ENCODE measurements at regions not wholly inside any gene's neighbourhood (a gene's known extent, or its start where the extent isn't known, plus 50 kb on each side); places are given as distances from the start of the nearest gene placed in this dataset.
"Not testable (repeated sequence)": the region's sequence is repeated elsewhere in the genome, so short reads cannot be mapped to it uniquely, and the experiment has no call there.

DNA sequence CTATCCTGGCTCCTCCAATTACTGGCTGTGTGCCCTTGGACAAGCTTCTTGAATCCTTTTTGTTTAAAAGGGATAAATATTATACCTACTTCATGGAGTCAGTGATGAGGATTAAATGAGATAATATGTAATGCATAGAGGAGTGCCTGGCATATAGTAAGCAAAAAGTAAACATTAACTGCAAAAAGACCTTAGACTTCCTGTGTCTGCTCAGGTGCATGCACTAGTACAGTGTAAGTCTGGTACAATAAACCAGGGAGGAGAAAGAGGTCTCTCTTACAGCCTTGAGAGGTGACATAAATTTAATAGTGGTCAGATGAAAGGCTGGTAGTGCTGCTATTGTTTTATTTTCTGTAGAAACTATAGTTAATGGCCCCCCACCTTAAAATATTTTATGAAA, 305.2 kb upstream of the MIS18BP1 start:
- no peak for DNase-seq

DNA sequence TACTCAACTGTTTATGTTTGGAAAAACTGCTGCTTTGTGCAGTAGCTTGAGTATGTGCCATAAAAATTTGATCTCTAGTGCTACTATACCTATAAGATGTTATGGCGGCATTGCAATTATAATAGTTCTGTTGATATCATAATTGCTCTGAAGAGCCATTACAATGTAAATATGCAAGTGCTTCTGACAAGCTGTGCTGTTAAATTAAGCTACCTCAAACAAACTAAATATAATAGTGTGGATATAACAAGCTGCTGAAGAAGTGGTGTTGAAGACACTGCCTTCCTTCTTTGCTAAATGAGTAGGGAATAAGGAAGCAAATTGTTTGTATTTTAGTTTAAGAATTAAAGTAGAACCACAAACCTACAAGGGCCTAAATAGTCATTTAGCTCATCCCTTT, 301.0 kb upstream of the MIS18BP1 start:
- DNase-seq: no peak

DNA sequence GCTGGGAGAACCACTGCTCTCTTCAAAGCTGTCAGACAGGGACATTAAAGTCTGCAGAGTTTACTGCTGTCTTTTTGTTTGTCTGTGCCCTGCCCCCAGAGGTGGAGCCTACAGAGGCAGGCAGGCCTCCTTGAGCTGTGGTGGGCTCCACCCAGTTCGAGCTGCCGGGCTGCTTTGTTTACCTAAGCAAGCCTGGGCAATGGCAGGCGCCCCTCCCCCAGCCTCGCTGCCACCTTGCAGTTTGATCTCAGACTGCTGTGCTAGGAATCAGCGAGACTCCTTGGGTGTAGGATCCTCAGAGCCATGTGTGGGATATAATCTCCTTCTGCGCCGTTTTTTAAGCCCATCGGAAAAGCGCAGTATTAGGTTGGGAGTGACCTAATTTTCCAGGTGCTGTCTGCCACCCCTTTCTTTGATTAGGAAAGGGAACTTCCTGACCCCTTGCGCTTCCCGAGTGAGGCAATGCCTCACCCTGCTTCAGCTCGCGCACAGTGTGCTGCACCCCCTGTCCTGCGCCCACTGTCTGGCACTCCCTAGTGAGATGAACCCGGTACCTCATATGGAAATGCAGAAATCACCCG, 298.3 kb upstream of the MIS18BP1 start:
- not testable (repeated sequence) for DNase-seq

DNA sequence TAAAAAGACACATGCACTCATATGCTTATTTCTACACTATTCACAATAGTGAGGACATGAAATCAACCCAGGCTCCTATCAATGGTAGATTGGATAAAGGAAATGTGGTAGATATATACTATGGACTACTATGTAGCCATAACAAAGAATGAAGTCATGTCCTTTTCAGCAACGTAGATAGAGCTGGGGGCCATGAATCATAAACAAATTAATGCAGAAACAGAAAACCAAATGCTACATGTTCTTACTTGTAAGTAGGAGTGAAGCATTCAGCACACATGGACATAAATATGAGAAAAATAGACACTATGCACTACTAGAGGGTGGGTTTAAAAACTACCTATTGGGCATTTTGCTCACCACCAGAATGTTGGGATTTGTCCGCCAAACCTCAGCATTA, 278.0 kb upstream of the MIS18BP1 start:
- DNase-seq: no peak

DNA sequence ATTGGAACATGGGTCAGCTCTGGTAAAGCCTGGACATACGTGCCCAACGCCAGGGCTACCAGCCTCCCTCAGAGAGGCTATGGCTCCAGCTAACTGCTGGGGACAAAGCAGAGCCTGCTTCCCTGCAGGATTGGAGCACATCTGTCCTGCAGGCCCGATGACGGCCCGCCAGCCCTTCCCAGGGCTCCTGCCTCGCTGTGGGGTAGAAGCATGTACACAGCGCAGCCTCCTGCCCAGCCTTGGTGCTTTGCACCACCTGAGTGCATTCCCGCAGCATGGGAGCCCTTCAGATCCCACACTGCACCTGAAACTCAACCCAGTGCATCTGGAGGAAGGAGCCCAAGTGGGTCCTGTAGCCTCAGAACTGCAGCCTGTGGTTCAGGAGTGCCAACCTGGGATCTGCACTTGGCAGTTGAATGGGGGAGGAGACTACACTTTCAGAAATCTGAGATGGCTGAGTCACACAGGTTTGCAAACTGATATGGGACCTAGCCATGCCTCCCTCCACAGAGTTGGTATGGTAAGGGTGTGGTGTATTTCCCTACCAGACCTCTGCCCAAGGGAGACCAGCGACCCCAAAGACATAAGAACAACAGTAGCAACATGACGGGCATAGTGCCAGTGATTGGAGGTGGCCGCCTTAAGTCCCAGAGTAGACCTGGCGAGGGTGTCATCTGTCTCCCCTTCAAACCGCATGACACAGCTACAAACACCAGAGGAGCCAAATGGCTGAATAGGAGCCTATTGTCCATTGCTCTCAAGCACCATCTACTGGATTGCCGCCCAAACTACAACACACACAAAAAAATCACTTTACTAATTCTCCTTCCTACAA, 273.9 kb upstream of the MIS18BP1 start:
- DNase-seq: no peak

DNA sequence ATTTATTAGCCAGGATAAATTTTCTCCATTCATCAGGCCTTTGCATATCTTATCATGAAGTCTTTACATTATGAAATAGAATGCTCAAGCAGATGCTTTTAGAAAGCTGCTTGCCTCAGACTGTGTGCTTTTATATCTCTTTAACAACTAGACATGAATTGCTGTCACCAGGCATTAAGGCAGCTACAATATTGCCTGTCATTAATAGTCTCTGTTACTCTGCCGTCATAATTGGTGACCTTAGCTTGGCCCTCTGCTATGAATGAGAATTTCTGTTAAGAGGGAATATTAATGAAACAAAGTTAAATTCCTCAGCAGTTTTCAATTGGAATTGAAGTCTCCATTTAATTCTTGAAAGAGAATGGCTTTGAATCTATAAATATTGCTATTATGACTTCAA, 266.8 kb upstream of the MIS18BP1 start:
- no peak for DNase-seq

DNA sequence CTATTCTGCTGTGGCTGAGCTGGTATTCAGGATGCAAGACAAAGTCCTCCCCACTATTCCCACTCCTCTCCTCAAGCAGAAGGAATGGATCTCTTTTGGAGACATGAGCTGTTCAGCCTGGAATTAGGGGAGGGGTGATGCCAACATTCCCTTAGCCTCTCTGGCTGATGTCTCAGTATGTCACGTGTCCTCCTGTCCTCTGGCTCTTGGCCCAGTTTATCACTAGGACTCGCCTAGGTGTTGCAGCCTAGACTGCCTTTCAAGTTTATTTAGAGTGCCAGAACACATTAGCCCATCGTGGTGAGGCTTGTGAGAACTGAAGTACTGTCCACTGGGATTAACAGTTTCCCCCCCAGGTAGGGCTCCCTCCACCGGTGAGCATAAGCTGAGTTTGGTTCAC, 239.9 kb upstream of the MIS18BP1 start:
- DNase-seq: no peak

DNA sequence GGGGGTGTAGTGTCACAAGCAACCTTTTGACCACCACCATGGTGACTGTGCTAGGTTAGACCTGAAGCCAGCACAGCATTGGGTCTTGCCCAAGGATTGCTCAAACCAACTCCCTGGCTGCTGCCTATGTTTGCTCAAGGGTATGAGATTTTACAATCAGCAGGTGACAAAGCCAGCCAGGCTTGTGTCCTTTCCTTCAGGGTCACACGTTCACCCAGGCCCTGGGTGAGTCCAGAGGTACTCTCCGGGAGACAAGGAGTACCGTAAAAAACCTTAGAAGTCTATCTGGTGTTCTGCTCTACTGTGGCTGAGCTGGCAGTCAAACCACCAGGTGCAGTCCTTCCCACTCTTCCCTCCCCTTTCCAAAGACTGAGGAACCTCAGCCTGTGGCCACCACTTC, 238.9 kb upstream of the MIS18BP1 start:
- no peak for DNase-seq

DNA sequence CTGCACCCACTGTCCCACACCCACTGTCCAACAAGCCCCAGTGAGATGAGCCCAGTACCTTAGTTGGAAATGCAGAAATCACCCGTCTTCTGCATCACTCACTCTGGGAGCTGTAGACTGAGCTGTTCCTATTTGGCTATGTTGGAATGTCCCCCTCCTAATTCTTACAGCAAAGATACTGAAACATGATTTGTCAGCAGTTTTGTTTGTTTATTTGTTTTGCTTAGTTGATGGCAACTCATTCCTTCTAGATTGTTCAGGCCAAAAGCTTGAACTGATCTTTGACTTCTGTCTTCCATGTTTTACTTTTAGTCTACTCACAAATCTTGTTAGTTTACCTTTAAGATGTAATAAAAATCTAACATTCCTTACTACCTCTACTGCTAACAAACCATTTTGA, 233.6 kb upstream of the MIS18BP1 start:
- DNase-seq: no peak

DNA sequence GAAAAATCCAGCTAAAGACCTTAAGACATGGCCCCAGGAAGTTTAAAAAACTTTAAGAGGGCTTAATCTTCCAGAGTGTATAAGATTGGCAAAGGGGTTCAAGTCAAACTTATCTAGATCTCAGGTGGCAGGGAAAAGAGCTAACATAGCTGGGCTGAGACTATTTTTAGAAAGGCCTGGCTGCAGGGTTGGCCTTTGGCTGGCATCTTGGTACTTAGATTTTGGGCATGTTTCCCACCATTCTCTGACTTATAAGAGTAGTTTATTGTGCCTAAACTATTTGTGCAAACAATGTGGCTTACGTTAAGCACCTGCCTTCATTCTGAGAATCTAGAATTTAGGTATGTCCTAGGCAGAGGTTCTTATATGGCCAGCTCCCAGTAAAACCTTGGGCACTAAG, 214.0 kb upstream of the MIS18BP1 start:
- no peak for DNase-seq

DNA sequence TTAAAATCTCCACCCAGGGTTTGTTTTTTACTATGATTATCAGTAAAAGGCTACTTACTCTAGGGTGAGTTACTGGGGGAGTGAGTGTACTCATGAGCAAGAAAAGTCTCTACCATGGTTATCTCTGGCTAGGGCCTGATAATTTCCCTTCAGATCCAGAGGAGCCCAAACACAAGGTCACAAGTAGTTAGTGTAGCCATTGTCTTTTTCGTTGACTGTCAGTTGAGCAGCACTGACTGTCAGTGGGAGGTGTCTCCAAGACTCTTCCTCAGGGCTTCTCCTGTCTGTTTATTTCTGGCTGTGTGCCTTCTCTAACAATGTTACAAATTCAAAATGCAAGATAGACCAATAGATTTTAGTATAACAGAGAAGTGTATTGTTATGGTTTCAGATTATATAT, 181.2 kb upstream of the MIS18BP1 start:
- no peak for DNase-seq

DNA sequence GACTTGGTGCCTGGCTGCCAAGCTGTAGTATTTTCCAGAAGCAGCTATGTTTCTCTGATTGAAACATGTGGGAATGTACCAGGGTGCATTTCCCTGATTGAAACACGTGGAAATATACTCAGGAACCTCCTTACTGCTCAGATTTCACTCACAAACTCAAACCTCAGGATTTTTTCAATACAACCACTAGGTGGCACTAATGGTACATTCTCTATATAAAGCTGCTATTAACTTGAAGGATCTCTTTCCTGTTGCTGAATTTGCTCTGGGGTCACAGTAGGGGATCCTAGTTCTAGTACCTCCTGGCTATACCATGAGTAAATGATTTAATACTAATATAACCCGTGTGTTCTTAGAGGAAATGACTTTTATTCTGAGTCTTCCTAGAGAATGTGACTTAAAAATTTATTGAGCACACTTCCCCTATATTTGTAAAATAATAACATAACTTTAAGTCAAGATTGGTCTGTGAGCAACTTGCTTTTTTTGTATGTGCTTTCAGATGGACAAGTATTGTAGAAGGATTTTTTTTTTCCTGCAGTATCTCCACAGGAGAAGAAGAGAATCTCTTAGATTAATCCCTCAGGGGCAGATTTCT, 173.8 kb upstream of the MIS18BP1 start:
- no peak for DNase-seq

DNA sequence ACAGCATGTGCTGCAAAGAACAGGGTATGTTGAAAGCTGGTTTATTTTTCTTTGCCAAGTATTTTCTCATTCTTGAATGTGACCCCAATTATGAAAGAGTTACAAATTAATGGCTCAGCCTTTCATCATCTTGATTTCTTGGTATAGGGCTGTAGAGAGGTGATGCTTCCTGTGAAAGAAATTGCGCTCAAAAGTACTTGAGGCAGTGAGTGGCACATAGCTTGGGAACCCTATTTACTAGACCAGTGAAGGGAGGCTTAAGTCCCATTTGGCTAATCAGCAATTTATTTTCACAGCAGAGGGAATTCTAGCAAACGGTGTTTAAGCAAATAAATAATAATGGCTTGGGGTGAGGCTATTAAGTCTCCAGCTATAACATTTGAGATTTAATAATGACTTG, 153.9 kb upstream of the MIS18BP1 start:
- DNase-seq: no peak

DNA sequence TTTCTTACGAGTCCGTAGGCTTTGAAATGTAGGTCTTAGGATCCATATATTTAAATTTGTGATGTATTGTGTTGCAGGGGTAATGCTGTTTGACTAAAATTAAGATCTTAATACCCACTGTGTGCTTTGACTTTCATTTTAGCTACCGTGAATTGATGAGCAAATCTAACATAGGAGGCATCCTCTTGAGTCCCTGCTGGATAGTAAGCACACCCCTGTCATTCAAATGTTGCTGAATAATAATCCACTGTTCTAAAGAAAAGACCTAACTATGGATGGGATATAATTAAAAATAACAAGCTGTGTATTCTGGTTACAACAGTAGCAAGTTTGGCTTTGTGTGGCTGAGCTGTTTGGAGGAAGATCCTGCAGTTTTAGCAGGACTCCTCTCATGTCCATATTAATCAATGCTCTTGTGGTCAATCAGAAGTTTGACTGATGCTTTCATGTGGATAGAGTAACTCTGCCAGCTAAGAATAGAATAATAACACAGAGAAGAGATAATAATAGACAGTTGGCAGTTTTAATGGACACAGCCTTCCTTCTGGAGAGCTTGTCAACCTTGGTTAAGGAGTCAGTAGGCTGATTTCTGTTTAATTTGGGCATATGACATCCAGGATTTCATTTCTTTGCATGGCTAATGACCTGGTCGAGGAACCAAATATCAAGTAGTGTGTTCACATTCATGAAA, 148.1 kb upstream of the MIS18BP1 start:
- DNase-seq: no peak

DNA sequence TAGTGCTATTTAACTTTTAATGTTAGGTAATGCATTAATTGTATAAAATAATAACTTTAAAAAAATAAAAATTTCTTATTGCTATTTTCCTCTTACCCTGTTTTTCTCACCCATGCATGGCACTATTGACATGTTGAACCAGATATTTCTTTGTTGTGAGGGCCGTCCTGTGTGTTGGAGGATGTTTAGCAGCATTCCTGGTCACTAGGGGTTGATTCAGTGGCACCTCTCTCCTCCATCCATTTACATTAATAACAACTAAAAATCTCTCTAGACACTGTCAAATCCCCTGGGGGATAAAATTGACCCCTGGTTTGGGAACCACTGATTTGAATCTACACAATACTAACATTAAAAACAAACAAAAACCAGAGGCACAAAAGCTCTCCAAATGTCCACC, 147.5 kb upstream of the MIS18BP1 start:
- DNase-seq: no peak

DNA sequence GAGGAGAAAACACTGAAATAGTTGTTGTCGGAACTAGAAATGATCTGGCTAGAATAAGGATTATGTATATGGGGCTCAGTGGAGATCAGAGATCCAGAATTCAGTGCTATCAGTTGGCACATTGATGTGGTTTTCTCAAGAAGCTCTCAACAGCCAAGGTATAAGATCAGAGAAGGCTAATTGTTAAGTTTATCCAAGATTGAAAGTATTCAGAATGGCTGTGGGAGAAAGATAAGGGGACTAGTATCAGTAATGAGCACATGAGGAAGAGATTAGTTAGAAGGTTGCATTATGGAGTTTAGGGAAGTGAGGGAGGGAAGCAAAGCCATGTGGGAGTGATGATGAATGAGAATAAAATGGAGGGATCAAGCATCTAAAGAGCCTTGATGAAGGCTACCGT, 128.1 kb upstream of the MIS18BP1 start:
- DNase-seq: no peak

DNA sequence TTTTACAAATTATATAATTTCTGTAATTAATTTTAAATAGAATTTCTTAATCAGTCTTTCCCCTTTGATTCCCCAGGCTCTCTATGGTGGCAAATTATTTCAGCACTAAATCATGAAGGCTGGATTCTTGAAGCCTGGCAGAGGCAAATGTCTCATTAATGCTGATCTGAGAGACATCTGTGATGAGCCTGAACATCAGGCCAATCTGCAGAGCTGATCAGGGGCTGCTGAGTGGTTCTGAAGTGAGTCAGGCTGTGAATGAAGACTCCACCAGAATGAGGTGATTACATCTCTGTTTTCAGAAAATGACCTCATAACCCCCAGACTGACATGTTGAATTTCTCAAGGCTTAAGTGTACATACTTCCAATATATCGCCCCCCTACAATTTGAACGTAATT, 124.2 kb upstream of the MIS18BP1 start:
- no peak for DNase-seq

DNA sequence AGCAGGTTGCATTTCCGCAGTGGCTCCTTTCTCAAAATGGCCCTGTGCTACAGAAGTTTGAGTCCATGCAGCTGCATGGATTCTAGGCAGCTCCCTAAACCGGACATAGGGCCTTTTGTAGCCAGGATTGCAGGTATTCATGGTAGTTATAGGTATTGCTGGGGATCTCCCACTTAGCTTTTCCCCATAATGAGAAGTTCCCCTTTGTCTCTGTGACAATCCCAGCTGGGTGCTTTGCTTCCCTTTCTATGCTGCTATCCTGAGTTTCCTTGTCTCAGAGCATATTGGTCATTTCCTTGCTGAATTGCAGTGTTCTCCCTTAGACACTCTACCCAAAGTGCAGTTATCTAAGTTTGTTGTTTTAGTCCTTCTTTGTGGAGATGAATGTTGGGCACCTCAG, 120.9 kb upstream of the MIS18BP1 start:
- DNase-seq: no peak

DNA sequence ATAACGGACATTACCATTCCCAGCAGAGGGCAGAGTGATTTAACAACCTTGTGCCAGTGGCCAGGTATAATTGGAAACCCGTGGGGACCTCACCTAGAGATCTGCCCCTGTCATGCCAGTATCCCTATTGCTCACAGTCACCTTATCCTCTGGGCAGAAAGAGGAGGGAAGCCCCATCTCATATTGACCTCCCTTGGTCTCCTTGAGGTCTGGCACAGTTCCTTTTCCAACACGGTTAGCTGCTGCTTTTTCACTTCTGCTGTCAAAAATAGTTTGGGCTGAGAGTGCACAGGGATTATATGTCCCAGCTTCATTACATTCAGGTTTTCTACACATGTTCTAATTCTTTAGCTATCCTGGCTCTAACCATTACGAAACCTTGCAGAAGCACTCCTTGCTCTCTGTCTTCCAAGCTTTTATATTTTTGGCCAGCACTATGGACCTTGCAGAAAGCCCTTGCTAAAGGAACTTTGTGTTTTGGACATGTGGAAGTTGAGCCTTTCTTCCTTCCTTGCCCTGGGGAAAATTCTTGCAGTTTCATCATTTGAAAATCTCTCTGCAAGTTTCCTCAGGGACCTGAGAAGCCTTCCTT, 111.7 kb upstream of the MIS18BP1 start:
- DNase-seq: no peak

DNA sequence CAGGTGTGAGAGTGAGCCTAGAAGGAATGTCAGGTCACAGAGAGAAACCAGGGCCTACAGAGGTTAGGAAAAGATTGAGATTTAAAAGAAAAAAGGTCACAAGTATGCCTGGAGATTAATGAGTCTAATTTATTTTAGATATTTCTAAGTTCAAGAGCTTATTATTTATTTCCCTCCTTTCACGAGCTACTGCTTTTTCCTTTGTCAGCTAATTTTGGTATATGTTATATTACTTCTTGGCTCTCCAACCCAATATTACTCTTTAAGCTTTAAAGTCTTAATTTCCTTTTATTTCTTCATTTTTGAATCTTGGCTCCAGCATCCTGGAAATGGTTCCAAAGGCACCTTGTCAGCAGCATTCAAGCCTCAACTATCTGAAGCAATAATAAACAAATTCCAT, 109.5 kb upstream of the MIS18BP1 start:
- no peak for DNase-seq

DNA sequence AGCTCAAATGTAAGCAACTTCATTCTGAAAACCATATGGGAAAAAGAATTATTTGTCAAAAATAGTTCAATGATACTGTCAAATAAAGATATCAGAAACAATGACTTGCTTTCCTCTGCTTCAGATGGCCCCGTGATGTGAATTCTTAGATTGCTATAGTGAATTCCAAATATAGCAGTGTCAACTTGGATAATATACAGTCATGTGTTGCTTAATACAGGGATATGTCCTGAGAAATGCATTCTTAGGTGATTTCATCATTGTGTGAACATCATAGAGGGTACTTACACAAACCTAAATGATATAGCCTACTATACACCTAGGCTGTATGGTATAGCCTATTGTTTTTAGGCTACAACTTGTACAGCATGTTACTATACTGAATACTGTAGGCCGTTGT, 108.7 kb upstream of the MIS18BP1 start:
- no peak for DNase-seq

DNA sequence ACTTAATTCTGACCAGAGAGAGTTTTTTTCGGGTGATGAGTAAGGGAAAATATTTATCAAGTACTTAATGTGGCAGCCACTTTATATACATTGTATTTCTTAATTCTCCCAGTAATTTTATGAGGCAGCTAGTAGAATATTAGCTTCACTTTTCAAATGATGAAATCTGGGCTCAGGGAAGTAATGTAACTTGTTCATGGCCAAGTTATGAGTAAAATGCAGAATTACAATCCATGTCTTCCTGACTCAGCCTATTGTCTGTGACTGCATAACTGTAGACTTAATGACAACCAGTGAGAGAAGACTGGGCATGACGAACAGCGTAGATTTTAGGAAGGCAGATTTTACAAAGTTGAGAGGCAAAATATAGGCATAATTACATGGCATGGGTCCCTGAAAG, 106.7 kb upstream of the MIS18BP1 start:
- DNase-seq: no peak

DNA sequence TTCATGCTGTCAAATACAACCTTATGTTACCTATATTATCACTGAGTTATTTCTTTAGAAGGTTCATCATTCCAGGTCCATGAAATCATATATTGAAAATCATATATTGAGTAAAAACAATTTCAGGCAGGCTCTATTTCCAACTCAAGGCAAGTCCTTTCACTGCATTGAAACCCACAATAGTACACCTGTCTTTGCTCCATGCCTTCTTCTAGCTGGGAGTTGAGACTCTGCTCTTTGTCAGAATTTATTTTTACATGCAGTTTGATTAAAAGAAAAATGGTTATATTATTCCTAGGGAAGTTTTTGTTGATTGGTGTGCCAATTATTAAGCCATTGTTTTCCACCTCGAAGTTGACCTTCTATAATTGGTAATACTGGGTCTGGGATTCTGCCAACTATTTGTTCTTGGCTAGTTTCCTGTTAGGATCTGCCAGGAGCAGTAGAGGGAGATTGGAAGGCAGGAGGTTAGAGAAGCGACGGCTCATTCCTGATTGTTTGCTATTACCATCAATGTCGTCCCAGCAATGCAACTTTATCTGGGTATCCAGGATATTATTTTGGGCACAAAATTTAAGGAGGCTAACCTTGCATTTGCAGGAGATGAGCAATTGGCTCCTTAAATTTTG, 79.5 kb upstream of the MIS18BP1 start:
- DNase-seq: no peak
